GM12873 (cell line): ENCODE measurements at regions not wholly inside any gene's neighbourhood (a gene's known extent, or its start where the extent isn't known, plus 50 kb on each side); places are given as distances from the start of the nearest gene placed in this dataset.

Source experiments
- TF ChIP-seq, protein P1 (sequence below): IDR thresholded peaks from 2 replicates; pipeline ENCODE4 v1.5.1; 2012; ENCODE audit warnings: low read depth, mild to moderate bottlenecking, moderate library complexity, low read length, control low read depth; ENCODE audit not compliant: insufficient read depth; ENCODE audit errors: missing control alignments

- TF ChIP-seq, protein P1, sequence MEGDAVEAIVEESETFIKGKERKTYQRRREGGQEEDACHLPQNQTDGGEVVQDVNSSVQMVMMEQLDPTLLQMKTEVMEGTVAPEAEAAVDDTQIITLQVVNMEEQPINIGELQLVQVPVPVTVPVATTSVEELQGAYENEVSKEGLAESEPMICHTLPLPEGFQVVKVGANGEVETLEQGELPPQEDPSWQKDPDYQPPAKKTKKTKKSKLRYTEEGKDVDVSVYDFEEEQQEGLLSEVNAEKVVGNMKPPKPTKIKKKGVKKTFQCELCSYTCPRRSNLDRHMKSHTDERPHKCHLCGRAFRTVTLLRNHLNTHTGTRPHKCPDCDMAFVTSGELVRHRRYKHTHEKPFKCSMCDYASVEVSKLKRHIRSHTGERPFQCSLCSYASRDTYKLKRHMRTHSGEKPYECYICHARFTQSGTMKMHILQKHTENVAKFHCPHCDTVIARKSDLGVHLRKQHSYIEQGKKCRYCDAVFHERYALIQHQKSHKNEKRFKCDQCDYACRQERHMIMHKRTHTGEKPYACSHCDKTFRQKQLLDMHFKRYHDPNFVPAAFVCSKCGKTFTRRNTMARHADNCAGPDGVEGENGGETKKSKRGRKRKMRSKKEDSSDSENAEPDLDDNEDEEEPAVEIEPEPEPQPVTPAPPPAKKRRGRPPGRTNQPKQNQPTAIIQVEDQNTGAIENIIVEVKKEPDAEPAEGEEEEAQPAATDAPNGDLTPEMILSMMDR: no peak
These were observed 259.7 kb downstream of the AHR start for GRCh38 chr7:17558135-17558534.

DNA sequence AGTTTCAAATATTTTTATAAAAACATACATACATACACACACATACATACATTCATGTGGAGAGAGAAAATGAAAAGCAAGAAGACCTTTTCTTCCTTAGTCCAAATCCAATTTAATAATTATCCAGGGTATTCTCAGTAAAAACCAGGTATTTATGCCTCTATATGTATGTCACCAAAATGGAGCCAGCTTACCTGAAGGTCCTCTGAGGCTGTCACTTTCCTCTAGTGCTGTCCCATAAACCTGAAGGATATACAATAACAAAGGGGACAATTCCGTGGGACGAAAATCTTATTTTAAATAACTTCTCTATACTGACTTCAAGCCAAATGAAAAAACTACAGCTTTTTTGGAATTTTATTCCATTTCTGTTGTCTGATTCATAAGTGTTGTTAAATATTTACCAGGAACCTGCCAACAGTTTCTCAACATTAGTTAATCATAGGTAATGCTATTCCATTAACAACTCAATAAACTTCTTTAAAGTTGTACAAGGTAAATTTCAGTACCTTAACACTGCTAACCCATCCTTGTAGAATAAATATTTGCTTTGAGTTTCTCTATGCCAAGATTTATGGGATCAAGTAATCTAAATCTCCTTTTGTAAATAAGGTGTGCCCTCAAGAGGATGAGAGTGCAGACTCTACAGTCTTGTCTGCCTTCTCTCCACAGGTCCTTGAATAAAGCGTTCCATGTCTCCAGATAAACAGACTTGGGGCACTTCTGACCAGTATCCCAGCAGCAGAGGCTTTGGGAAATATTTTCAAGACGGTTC lies 260.3 kb downstream of the AHR start:
- TF ChIP-seq, protein P1: no peak

GRCh38 chr7:17559388-17559787 lies 260.9 kb downstream of the AHR start:
- TF ChIP-seq, protein P1: no peak

DNA sequence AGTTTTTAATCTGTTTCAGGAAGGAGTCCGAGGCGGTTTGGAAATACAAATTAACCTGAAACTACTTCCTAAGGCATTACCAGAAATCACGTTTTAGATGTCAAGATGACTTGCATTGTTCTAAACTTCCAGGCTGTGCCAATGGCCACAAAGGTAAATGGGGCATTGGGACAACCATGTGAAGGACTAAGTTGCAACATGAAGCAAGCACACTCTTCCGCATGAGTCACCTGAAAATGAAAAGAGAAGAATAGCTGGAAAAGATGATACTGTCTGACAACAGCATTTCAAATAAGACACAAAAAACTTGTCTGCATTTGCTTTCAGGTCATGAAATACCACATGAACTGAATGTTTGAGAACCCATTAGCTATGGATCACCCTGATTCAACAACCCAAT lies 262.1 kb downstream of the AHR start:
- TF ChIP-seq, protein P1: no peak

DNA sequence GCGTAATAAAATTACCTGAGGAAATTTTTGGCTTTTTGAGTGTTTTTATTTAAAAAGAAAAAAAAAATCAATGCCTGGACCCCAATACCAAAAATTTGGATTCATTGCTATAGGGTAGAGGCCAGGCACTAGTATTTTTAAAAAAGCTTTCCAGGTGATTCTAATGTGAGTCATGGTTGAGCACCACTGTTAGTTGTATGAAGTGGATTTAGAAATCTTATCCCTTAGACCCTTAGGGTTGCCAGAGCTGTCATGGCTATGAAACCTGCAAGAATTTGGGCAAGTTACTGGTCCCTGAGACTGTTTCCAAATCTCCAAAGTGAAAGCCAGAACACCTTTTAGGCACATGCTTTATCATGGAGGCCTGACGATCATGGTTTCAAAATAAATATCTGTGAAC lies 262.5 kb downstream of the AHR start:
- TF ChIP-seq, protein P1: no peak

GRCh38 chr7:17564678-17565212 lies 266.3 kb downstream of the AHR start:
- TF ChIP-seq, protein P1: no peak

DNA sequence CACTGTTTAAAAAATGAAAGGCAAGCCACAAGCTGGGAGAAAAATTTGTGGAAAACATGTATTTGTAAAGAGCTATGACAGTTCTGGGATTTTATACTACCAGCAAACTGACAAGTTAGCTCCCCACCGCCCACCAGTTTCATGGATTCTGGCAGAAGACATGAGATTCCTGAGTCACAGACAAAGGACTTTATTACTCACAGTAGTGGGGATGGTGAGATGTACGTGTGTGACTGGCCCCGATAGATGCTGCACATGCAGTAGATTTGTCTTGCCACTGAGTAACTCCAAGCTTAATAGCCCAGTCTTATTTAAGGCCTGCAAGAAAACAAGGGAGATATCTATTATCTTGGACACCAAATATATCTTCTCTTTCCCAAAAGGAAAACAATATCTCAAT lies 281.7 kb downstream of the AHR start:
- TF ChIP-seq, protein P1: no peak
